ENCODE measurements at regions not wholly inside any gene's neighbourhood (a gene's known extent, or its start where the extent isn't known, plus 50 kb on each side); places are given as distances from the start of the nearest gene placed in this dataset.

- Histone ChIP-seq H3K27ac (ENCODE audit: extremely low read length, insufficient read depth, low read length) (no peak overlapping the region), H2AFZ (ENCODE audit: low read length) (no peak overlapping the region), H3K9ac (ENCODE audit: insufficient read depth, low read depth, low read length) (no peak overlapping the region), H3K36me3 (replicated peaks in 1 of 2; ENCODE audit: control insufficient read depth in 1 of 2, insufficient read depth in 2 of 2, low read length in 2 of 2) (no peaks in the 10 kb centered on the region), H4K20me1 (ENCODE audit: insufficient read depth, low read length) (no peaks in the 10 kb centered on the region), H3K79me2 (ENCODE audit: insufficient read depth, low read length) (no peaks in the 10 kb centered on the region), H3K4me1 (ENCODE audit: insufficient read depth, low read length) (no peaks in the 10 kb centered on the region), H3K4me3 (replicated peaks in 1 of 3; ENCODE audit: insufficient read depth in 1 of 3, low read depth in 2 of 3, low read length in 3 of 3) (no peak overlapping the region), H3K27me3 (ENCODE audit: control insufficient read depth in 1 of 2, insufficient read depth in 2 of 2, low read length in 2 of 2) (peaks cover 0 to 23% of the 10 kb centered on the region in 2 experiments; a peak in 2 of 5 replicates), H3K9me3 (ENCODE audit: low read length) (peaks cover 27% of the 10 kb centered on the region), H3K4me2 (ENCODE audit: low read depth, low read length) (no peak overlapping the region)
- no TSS peak for BruUV-seq (replicated peaks)
- WGBS (ENCODE audit: low lambda C conversion rate): 28% methylated on average over 2 of the region's 2 CpGs
- FAIRE-seq (no peak), DNase-seq (ENCODE audit: low spot score) (no peak), ATAC-seq (no peak)
- TF ChIP-seq SCMH1 (CRISPR knock-in tag; IDR thresholded peaks at IDR 0.05; ENCODE audit: borderline replicate concordance) (no peak), HOXA7 (CRISPR knock-in tag; IDR thresholded peaks at IDR 0.05) (no peak), MTF2 (CRISPR knock-in tag; IDR thresholded peaks at IDR 0.05; ENCODE audit: borderline replicate concordance) (no peak), ZC3H4 (CRISPR knock-in tag; IDR thresholded peaks at IDR 0.05; ENCODE audit: borderline replicate concordance) (no peak), AGO2 (optimal IDR thresholded peaks at IDR 0.05; ENCODE audit: low read depth, low read length) (no peak), SAP130 (CRISPR knock-in tag; IDR thresholded peaks at IDR 0.05; ENCODE audit: low read depth) (no peak), GPN1 (CRISPR knock-in tag; IDR thresholded peaks at IDR 0.05; ENCODE audit: borderline replicate concordance) (no peak), ZNF639 (CRISPR knock-in tag; conservative IDR thresholded peaks at IDR 0.05) (no peak)
- TF ChIP-seq, protein P1, sequence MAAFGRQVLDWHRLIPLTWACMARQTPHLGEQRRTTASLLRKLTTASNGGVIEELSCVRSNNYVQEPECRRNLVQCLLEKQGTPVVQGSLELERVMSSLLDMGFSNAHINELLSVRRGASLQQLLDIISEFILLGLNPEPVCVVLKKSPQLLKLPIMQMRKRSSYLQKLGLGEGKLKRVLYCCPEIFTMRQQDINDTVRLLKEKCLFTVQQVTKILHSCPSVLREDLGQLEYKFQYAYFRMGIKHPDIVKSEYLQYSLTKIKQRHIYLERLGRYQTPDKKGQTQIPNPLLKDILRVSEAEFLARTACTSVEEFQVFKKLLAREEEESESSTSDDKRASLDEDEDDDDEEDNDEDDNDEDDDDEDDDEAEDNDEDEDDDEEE (CRISPR knock-in tag; IDR thresholded peaks at IDR 0.05): no peak
- TF ChIP-seq, protein P2, sequence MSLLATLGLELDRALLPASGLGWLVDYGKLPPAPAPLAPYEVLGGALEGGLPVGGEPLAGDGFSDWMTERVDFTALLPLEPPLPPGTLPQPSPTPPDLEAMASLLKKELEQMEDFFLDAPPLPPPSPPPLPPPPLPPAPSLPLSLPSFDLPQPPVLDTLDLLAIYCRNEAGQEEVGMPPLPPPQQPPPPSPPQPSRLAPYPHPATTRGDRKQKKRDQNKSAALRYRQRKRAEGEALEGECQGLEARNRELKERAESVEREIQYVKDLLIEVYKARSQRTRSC (CRISPR knock-in tag; IDR thresholded peaks at IDR 0.05; ENCODE audit: low read depth): no peak
- in situ Hi-C loops (cut with HindIII; ENCODE audit: extremely low pct_ligation_motif_present, low pct_unique_long_range_greater_than_20kb) (no loop called here), intact Hi-C loops (cut with micrococcal nuclease; ENCODE audit: unreplicated experiment) (no loop called here)
- POLR2A ChIA-PET: no interaction called here
- CTCF ChIA-PET (ENCODE audit: low intra/inter-chr PET ratio, low total read pairs): no interaction called here
Observed at GRCh38 chr2:128710729-128711128, 392.1 kb upstream of the HS6ST1 start.
